Liver (tissue), 8 donors: ENCODE measurements at regions not wholly inside any gene's neighbourhood (a gene's known extent, or its start where the extent isn't known, plus 50 kb on each side); places are given as distances from the start of the nearest gene placed in this dataset.
"Not testable (repeated sequence)": the region's sequence is repeated elsewhere in the genome, so short reads cannot be mapped to it uniquely, and the experiment has no call there.

Experiments used
- DNase-seq: peaks from one replicate; pipeline ENCODE4 v3.0.0-alpha.2; 2017; ENCODE audit warnings: low spot score
- H3K27ac ChIP-seq, 2 donors: one replicate each; pipeline ENCODE4 v1.7.0; 2013; ENCODE audit warnings: inconsistent platforms in 2 of 2, low read length in 2 of 2, control low read depth in 1 of 2, low read depth in 1 of 2, mild to moderate bottlenecking in 1 of 2
- H3K27me3 ChIP-seq, 4 donors: one replicate each; pipeline versions ENCODE4 v1.6.1 to v1.7.0; 2013; ENCODE audit warnings: low read length in 3 of 4, inconsistent platforms in 1 of 4, mild to moderate bottlenecking in 1 of 4, moderate library complexity in 1 of 4; ENCODE audit not compliant: control insufficient read depth in 4 of 4, insufficient read depth in 4 of 4
- H3K36me3 ChIP-seq, 4 donors: one replicate each; pipeline versions ENCODE4 v1.6.1 to v1.7.0; 2013; ENCODE audit warnings: low read length in 3 of 4, mild to moderate bottlenecking in 3 of 4, low read depth in 1 of 4, moderate library complexity in 1 of 4; ENCODE audit not compliant: control insufficient read depth in 4 of 4, insufficient read depth in 3 of 4
- H3K4me1 ChIP-seq, 4 donors: one replicate each; pipeline versions ENCODE4 v1.6.1 to v1.7.0; 2013; ENCODE audit warnings: low read length in 3 of 4, mild to moderate bottlenecking in 3 of 4, moderate library complexity in 1 of 4; ENCODE audit not compliant: control insufficient read depth in 4 of 4, insufficient read depth in 4 of 4
- H3K4me3 ChIP-seq, 3 donors: one replicate each; pipeline versions ENCODE4 v1.6.1 to v1.7.0; 2013; ENCODE audit warnings: low read length in 3 of 3, control low read depth in 1 of 3, low read depth in 1 of 3, mild to moderate bottlenecking in 1 of 3
- H3K9ac ChIP-seq, 2 donors: one replicate each; pipeline ENCODE4 v1.7.0; 2013; ENCODE audit warnings: low read length in 2 of 2, mild to moderate bottlenecking in 2 of 2, moderate library complexity in 2 of 2, control low read depth in 1 of 2, low read depth in 1 of 2
- H3K9me3 ChIP-seq, 4 donors: one replicate each; pipeline versions ENCODE4 v1.6.1 to v1.7.0; 2013; ENCODE audit warnings: low read length in 3 of 4; ENCODE audit not compliant: control insufficient read depth in 4 of 4
- FOXA1 ChIP-seq: IDR thresholded peaks from 2 replicates; pipeline ENCODE4 v1.6.1; 2016; ENCODE audit warnings: antibody characterized with exemption
- FOXA2 ChIP-seq: IDR thresholded peaks from 2 replicates; pipeline ENCODE4 v1.6.1; 2016; ENCODE audit warnings: antibody characterized with exemption
- HNF4A ChIP-seq, 2 donors: conservative IDR thresholded peaks; 2 replicates each; pipeline ENCODE4 v1.6.1; 2016; ENCODE audit warnings: antibody characterized with exemption in 2 of 2, mild to moderate bottlenecking in 2 of 2
- MAX ChIP-seq: IDR thresholded peaks from 2 replicates; pipeline ENCODE4 v1.6.1; 2016; ENCODE audit warnings: antibody characterized with exemption
- NR2F2 ChIP-seq: IDR thresholded peaks from 2 replicates; pipeline ENCODE4 v1.6.1; 2016; ENCODE audit warnings: antibody characterized with exemption
- SP1 ChIP-seq: IDR thresholded peaks from 2 replicates; pipeline ENCODE4 v1.6.1; 2018; ENCODE audit warnings: antibody characterized with exemption, mild to moderate bottlenecking
- WGBS: extraction: QIAGEN DNeasy Blood & Tissue Kit; methylation state at CpG from one replicate; pipeline ENCODE4 v1.1.7; 2013; 5-methylcytosine and 5-hydroxymethylcytosine counted together
- TF ChIP-seq, protein P1 (sequence below): fragments of 150-350 bp; IDR thresholded peaks from 2 replicates; pipeline ENCODE4 v1.5.1; 2017; ENCODE audit warnings: improper control_type of control experiment, low read depth, low read length; ENCODE audit not compliant: missing input control
- TF ChIP-seq, protein P2 (sequence below): IDR thresholded peaks from 2 replicates; pipeline ENCODE4 v1.6.1; 2016; ENCODE audit warnings: antibody characterized with exemption
- donor health status: healthy.
- donor health status: healthy.
- donor health status: healthy.
- donor health status: healthy.
- donor health status: healthy.

- no peaks in the 10 kb centered on the region for H3K36me3 ChIP-seq
- no peak overlapping the region for H3K4me3 ChIP-seq
- H3K27me3 ChIP-seq, result no peaks in the 10 kb centered on the region
- WGBS, result 84% methylated on average over 2 of the region's 2 CpGs
- H3K9ac ChIP-seq, result no peak overlapping the region
- TF ChIP-seq, protein P1, sequence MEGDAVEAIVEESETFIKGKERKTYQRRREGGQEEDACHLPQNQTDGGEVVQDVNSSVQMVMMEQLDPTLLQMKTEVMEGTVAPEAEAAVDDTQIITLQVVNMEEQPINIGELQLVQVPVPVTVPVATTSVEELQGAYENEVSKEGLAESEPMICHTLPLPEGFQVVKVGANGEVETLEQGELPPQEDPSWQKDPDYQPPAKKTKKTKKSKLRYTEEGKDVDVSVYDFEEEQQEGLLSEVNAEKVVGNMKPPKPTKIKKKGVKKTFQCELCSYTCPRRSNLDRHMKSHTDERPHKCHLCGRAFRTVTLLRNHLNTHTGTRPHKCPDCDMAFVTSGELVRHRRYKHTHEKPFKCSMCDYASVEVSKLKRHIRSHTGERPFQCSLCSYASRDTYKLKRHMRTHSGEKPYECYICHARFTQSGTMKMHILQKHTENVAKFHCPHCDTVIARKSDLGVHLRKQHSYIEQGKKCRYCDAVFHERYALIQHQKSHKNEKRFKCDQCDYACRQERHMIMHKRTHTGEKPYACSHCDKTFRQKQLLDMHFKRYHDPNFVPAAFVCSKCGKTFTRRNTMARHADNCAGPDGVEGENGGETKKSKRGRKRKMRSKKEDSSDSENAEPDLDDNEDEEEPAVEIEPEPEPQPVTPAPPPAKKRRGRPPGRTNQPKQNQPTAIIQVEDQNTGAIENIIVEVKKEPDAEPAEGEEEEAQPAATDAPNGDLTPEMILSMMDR, result no peak
- H3K9me3 ChIP-seq, result peaks cover 0 to 3% (median under 1%) of the 10 kb centered on the region in 4 donors
- H3K27ac ChIP-seq, result no peak overlapping the region
- H3K4me1 ChIP-seq, result no peaks in the 10 kb centered on the region
- DNase-seq, result no peak
Observed at GRCh38 chr3:81989758-81990157, 228.3 kb upstream of the GBE1 start.

DNA sequence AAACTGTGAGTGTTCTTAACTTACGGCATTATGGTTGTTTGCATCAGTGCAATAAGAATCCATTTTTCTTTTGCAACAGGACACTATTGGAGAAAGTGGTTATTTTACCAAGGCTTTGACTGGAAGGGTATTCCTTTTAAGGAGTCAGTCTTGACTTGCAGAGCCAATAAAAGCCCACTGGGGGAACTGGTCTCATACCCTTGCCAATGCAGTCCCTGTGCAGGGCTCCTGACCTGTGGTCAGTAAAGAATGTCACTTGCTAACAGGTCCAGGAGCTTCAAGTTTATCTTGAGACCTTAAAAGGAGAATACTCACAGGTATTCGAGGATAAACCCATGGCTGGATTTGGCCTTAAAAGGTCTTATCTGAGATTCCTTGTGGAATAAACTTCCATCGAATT lies 227.8 kb upstream of the GBE1 start:
- no peak for TF ChIP-seq NR2F2
- TF ChIP-seq, protein P2, sequence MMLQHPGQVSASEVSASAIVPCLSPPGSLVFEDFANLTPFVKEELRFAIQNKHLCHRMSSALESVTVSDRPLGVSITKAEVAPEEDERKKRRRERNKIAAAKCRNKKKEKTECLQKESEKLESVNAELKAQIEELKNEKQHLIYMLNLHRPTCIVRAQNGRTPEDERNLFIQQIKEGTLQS, result no peak
- no peak for TF ChIP-seq SP1
- no peak for TF ChIP-seq HNF4A (conservative IDR thresholded peaks at IDR 0.05)
- TF ChIP-seq FOXA2, result no peak
- TF ChIP-seq MAX, result no peak
- TF ChIP-seq, protein P1, result no peak
- no peak for TF ChIP-seq FOXA1
- no peak overlapping the region for H3K4me3 ChIP-seq
- DNase-seq, result no peak
- WGBS, result 83% methylated on average over 3 of the region's 3 CpGs
- no peaks in the 10 kb centered on the region for H3K27me3 ChIP-seq
- H3K9me3 ChIP-seq, result peaks cover 0 to 3% (median under 1%) of the 10 kb centered on the region in 4 donors
- no peaks in the 10 kb centered on the region for H3K4me1 ChIP-seq
- H3K9ac ChIP-seq, result no peak overlapping the region
- H3K36me3 ChIP-seq, result no peaks in the 10 kb centered on the region
- H3K27ac ChIP-seq, result no peak overlapping the region

DNA sequence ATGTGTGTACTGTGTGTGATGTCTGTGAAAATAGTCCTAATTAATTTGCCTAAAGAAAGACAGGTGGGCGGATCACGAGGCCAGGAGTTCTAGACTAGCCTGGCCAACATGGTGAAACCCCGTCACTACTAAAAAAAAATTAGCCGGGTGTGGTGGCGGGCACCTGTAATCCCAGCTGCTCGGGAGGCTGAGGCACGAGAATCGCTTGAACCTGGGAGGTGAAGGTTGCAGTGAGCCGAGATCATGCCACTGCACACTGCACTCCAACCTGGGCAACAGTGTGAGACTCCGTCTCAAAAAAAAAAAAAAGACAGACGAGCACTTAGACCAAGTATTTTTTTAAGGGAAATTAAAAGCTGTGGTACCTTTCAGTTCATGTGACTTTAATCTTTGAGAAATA lies 226.0 kb upstream of the GBE1 start:
- not testable (repeated sequence) for H3K27me3 ChIP-seq, H3K9ac ChIP-seq, H3K4me3 ChIP-seq, DNase-seq, H3K27ac ChIP-seq, H3K36me3 ChIP-seq, H3K9me3 ChIP-seq, H3K4me1 ChIP-seq
- WGBS, result 92% methylated on average over 11 of the region's 11 CpGs
